ENCODE measurements at regions not wholly inside any gene's neighbourhood (a gene's known extent, or its start where the extent isn't known, plus 50 kb on each side); places are given as distances from the start of the nearest gene placed in this dataset.

GRCh38 chr3:159252274-159252673, 450.4 kb downstream of the MFSD1 start:
- Histone ChIP-seq H3K23ac (ENCODE audit: low read depth, low read length, poor library complexity) (no peak overlapping the region), H3K27ac (replicated peaks; ENCODE audit: low read length) (no peak overlapping the region), H3K4ac (ENCODE audit: low read length) (no peak overlapping the region), H2AK5ac (ENCODE audit: low read depth, low read length) (no peak overlapping the region), H2BK15ac (ENCODE audit: low read length) (no peak overlapping the region), H2BK12ac (ENCODE audit: low read length) (no peak overlapping the region), H3K79me1 (ENCODE audit: low read depth, low read length) (no peaks in the 10 kb centered on the region), H3K9me3 (replicated peaks in 1 of 2; ENCODE audit: control insufficient read depth in 2 of 2, insufficient read depth in 1 of 2, low read depth in 1 of 2, low read length in 2 of 2) (no peaks in the 10 kb centered on the region), H3K4me1 (ENCODE audit: control insufficient read depth in 2 of 2, insufficient read depth in 1 of 2, low read depth in 1 of 2, low read length in 2 of 2) (no peaks in the 10 kb centered on the region), H3K4me3 (ENCODE audit: low read length in 2 of 2) (no peak overlapping the region), H3K4me2 (ENCODE audit: insufficient read depth, low read length, poor library complexity, severe bottlenecking) (no peak overlapping the region), H4K91ac (ENCODE audit: low read depth, low read length, poor library complexity) (no peak overlapping the region), H2AFZ (ENCODE audit: low read length) (no peak overlapping the region), H4K8ac (ENCODE audit: low read depth, low read length) (no peak overlapping the region), H2BK120ac (ENCODE audit: low read depth, low read length) (no peak overlapping the region), H3K9ac (ENCODE audit: low read depth, low read length, poor library complexity) (no peak overlapping the region), H3K14ac (ENCODE audit: low read length) (no peak overlapping the region), H3K18ac (ENCODE audit: low read length) (no peak overlapping the region), H3K36me3 (replicated peaks in 1 of 2; ENCODE audit: control insufficient read depth in 2 of 2, insufficient read depth in 2 of 2, low read length in 2 of 2) (no peaks in the 10 kb centered on the region), H2BK5ac (ENCODE audit: low read length) (no peak overlapping the region), H3K27me3 (ENCODE audit: control insufficient read depth in 3 of 3, insufficient read depth in 3 of 3, low read depth in 1 of 3, low read length in 3 of 3) (no peaks in the 10 kb centered on the region)
- WGBS, 2 donors (ENCODE audit: extremely low coverage in 2 of 2, insufficient read length in 2 of 2, insufficient replicate concordance in 1 of 2), result no CpG with 5 or more reads among the region's 1 CpG
- DNase-seq (ENCODE audit: low spot score), result no peak

DNA sequence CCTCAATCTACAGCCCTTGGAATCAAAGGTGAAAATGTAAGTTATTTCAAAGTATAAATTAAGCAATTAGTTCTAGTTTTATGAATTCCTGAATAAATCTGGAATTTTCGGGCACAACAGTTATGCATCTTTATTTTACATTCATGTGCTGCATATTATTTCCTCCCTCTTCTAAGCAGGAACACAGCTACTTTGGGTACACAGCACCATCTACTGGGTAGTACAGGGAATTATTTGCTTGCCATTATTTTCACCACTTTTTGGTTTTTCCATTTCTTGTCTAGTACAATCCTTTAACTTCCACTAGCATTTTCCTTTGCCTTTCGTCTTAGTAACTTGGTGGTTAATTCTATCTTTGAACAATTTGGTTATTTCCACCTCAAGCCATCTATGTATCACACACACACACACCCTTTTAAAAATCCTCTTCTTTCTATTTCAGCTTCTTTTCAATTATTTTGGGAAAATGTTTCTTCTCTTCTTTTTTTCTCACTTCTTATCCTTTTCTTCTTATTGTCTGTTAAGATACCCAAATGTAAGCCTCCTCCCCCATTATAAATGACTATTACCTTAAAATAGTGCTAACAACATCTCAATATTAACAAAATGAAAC, 451.0 kb downstream of the MFSD1 start:
- no peak overlapping the region for H3K4me3 ChIP-seq (ENCODE audit: low read length in 2 of 2)
- H3K27me3 ChIP-seq (ENCODE audit: control insufficient read depth in 3 of 3, insufficient read depth in 3 of 3, low read depth in 1 of 3, low read length in 3 of 3), result no peaks in the 10 kb centered on the region

DNA sequence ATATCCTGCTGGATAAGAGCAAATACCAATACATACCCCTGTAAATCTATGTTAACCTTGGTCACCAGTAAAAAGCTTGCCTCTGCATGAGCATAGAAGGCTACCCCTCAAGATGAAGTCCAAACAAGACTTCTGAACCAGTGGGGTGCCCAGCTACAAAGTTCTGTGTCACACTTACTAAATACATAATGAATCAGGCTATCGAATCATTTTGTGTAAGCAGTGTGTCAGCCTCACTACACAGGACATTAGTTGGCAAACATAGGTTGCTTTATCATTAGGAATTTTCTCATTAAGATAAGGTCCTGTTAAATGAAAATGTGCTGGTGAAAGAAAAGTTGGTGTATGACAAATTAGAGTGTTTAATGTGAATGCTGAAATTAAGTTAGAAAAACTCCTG, 452.0 kb downstream of the MFSD1 start:
- Histone ChIP-seq H3K79me1 (ENCODE audit: low read depth, low read length) (no peaks in the 10 kb centered on the region), H2BK15ac (ENCODE audit: low read length) (no peak overlapping the region), H3K23ac (ENCODE audit: low read depth, low read length, poor library complexity) (no peak overlapping the region), H4K91ac (ENCODE audit: low read depth, low read length, poor library complexity) (no peak overlapping the region), H3K4ac (ENCODE audit: low read length) (no peak overlapping the region), H3K36me3 (replicated peaks in 1 of 2; ENCODE audit: control insufficient read depth in 2 of 2, insufficient read depth in 2 of 2, low read length in 2 of 2) (no peaks in the 10 kb centered on the region), H4K8ac (ENCODE audit: low read depth, low read length) (no peak overlapping the region), H3K27ac (replicated peaks; ENCODE audit: low read length) (no peak overlapping the region), H2BK12ac (ENCODE audit: low read length) (no peak overlapping the region), H3K4me3 (ENCODE audit: low read length in 2 of 2) (no peak overlapping the region), H2BK120ac (ENCODE audit: low read depth, low read length) (no peak overlapping the region), H3K9ac (ENCODE audit: low read depth, low read length, poor library complexity) (no peak overlapping the region), H3K9me3 (replicated peaks in 1 of 2; ENCODE audit: control insufficient read depth in 2 of 2, insufficient read depth in 1 of 2, low read depth in 1 of 2, low read length in 2 of 2) (no peaks in the 10 kb centered on the region), H2AFZ (ENCODE audit: low read length) (no peak overlapping the region), H2BK5ac (ENCODE audit: low read length) (no peak overlapping the region), H3K18ac (ENCODE audit: low read length) (no peak overlapping the region), H2AK5ac (ENCODE audit: low read depth, low read length) (no peak overlapping the region), H3K4me2 (ENCODE audit: insufficient read depth, low read length, poor library complexity, severe bottlenecking) (no peak overlapping the region), H3K14ac (ENCODE audit: low read length) (no peak overlapping the region), H3K27me3 (ENCODE audit: control insufficient read depth in 3 of 3, insufficient read depth in 3 of 3, low read depth in 1 of 3, low read length in 3 of 3) (no peaks in the 10 kb centered on the region), H3K4me1 (ENCODE audit: control insufficient read depth in 2 of 2, insufficient read depth in 1 of 2, low read depth in 1 of 2, low read length in 2 of 2) (no peaks in the 10 kb centered on the region)
- no CpG with 5 or more reads among the region's 1 CpG for WGBS, 2 donors (ENCODE audit: extremely low coverage in 2 of 2, insufficient read length in 2 of 2, insufficient replicate concordance in 1 of 2)
- DNase-seq (ENCODE audit: low spot score), result no peak

More for the DNA sequence above, 451.0 kb downstream of the MFSD1 start:
- Histone ChIP-seq H4K91ac (ENCODE audit: low read depth, low read length, poor library complexity) (no peak overlapping the region), H2AK5ac (ENCODE audit: low read depth, low read length) (no peak overlapping the region), H3K27ac (replicated peaks; ENCODE audit: low read length) (no peak overlapping the region), H3K9me3 (replicated peaks in 1 of 2; ENCODE audit: control insufficient read depth in 2 of 2, insufficient read depth in 1 of 2, low read depth in 1 of 2, low read length in 2 of 2) (no peaks in the 10 kb centered on the region), H2BK5ac (ENCODE audit: low read length) (no peak overlapping the region), H3K4ac (ENCODE audit: low read length) (no peak overlapping the region), H3K9ac (ENCODE audit: low read depth, low read length, poor library complexity) (no peak overlapping the region), H3K79me1 (ENCODE audit: low read depth, low read length) (no peaks in the 10 kb centered on the region), H4K8ac (ENCODE audit: low read depth, low read length) (no peak overlapping the region), H2BK120ac (ENCODE audit: low read depth, low read length) (no peak overlapping the region), H3K4me2 (ENCODE audit: insufficient read depth, low read length, poor library complexity, severe bottlenecking) (no peak overlapping the region), H2BK15ac (ENCODE audit: low read length) (no peak overlapping the region), H2AFZ (ENCODE audit: low read length) (no peak overlapping the region), H3K23ac (ENCODE audit: low read depth, low read length, poor library complexity) (no peak overlapping the region), H3K14ac (ENCODE audit: low read length) (no peak overlapping the region), H3K4me1 (ENCODE audit: control insufficient read depth in 2 of 2, insufficient read depth in 1 of 2, low read depth in 1 of 2, low read length in 2 of 2) (no peaks in the 10 kb centered on the region), H3K18ac (ENCODE audit: low read length) (no peak overlapping the region), H2BK12ac (ENCODE audit: low read length) (no peak overlapping the region), H3K36me3 (replicated peaks in 1 of 2; ENCODE audit: control insufficient read depth in 2 of 2, insufficient read depth in 2 of 2, low read length in 2 of 2) (no peaks in the 10 kb centered on the region)
- WGBS, 2 donors (ENCODE audit: extremely low coverage in 2 of 2, insufficient read length in 2 of 2, insufficient replicate concordance in 1 of 2), result no CpG with 5 or more reads among the region's 2 CpGs
- DNase-seq (ENCODE audit: low spot score), result peak; percentile 41

GRCh38 chr3:159257954-159258353, 456.1 kb downstream of the MFSD1 start:
- Histone ChIP-seq H4K8ac (ENCODE audit: low read depth, low read length) (no peak overlapping the region), H2BK12ac (ENCODE audit: low read length) (no peak overlapping the region), H3K27ac (replicated peaks; ENCODE audit: low read length) (no peak overlapping the region), H2BK120ac (ENCODE audit: low read depth, low read length) (no peak overlapping the region), H3K9me3 (replicated peaks in 1 of 2; ENCODE audit: control insufficient read depth in 2 of 2, insufficient read depth in 1 of 2, low read depth in 1 of 2, low read length in 2 of 2) (no peaks in the 10 kb centered on the region), H3K4me1 (ENCODE audit: control insufficient read depth in 2 of 2, insufficient read depth in 1 of 2, low read depth in 1 of 2, low read length in 2 of 2) (no peaks in the 10 kb centered on the region), H3K4me2 (ENCODE audit: insufficient read depth, low read length, poor library complexity, severe bottlenecking) (no peak overlapping the region), H3K27me3 (ENCODE audit: control insufficient read depth in 3 of 3, insufficient read depth in 3 of 3, low read depth in 1 of 3, low read length in 3 of 3) (no peaks in the 10 kb centered on the region), H2AFZ (ENCODE audit: low read length) (no peak overlapping the region), H3K36me3 (replicated peaks in 1 of 2; ENCODE audit: control insufficient read depth in 2 of 2, insufficient read depth in 2 of 2, low read length in 2 of 2) (no peaks in the 10 kb centered on the region), H2AK5ac (ENCODE audit: low read depth, low read length) (no peak overlapping the region), H3K18ac (ENCODE audit: low read length) (no peak overlapping the region), H3K79me1 (ENCODE audit: low read depth, low read length) (no peaks in the 10 kb centered on the region), H3K23ac (ENCODE audit: low read depth, low read length, poor library complexity) (no peak overlapping the region), H2BK5ac (ENCODE audit: low read length) (no peak overlapping the region), H2BK15ac (ENCODE audit: low read length) (no peak overlapping the region), H3K4me3 (ENCODE audit: low read length in 2 of 2) (no peak overlapping the region), H3K9ac (ENCODE audit: low read depth, low read length, poor library complexity) (no peak overlapping the region), H3K4ac (ENCODE audit: low read length) (no peak overlapping the region), H3K14ac (ENCODE audit: low read length) (no peak overlapping the region), H4K91ac (ENCODE audit: low read depth, low read length, poor library complexity) (no peak overlapping the region)
- no CpG with 5 or more reads among the region's 4 CpGs for WGBS, 2 donors (ENCODE audit: extremely low coverage in 2 of 2, insufficient read length in 2 of 2, insufficient replicate concordance in 1 of 2)
- no peak for DNase-seq (ENCODE audit: low spot score)

All from neuronal stem cell (in vitro differentiated cells).